ENCODE measurements at regions not wholly inside any gene's neighbourhood (a gene's known extent, or its start where the extent isn't known, plus 50 kb on each side); places are given as distances from the start of the nearest gene placed in this dataset.
"Not testable (repeated sequence)": the region's sequence is repeated elsewhere in the genome, so short reads cannot be mapped to it uniquely, and the experiment has no call there.

- no peak for DNase-seq
Measured at GRCh38 chr4:145293658-145294057, 113.3 kb upstream of the OTUD4 start.

DNA sequence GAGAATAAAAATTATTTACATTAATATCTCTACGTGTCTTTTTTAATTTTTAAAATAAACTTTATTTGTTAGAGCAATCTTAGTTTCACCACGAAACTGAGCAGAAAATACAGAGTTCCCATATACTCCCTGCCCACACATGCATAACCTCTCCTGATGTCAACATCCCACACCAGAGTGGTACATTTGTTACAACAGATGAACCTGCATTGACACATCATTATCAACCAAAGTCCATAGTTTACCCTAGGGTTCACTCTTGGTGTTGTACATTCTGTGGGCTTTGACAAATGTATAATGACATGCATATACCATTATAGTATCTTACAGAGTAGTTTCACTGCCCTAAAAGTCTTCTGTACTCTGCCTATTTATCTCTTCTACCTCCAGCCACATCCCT lies 110.6 kb upstream of the OTUD4 start:
- no peak for DNase-seq

DNA sequence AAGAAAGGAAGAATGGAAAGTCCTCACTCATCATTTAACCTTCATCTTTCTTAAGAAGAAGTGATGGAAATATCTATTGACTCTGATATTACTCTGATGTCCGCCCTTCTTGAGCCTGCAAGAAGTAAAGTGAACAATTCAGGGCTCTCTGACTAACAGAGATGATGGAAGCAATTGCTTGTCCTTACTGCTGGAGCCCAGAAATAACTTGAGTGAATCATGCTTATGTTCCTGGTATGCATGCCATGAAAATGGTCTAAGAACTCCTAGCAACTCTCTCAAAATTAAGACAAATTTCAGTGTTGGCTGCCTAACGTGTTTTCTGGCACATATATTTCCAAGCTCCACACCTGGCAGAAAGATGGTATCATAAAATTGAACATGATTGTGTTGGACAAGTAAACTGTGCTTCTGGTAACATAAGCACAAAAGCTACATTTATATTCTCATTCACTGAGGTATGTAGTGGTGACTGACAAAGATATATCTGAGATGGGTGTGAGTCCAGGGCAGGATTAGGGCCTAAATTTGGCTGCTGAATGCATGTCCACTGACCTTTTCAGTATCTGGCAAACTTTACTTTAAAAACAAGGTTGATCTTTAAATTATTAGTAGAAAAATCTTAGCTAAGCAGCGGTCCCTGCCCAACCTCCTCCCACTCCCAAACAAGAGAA lies 109.2 kb upstream of the OTUD4 start:
- DNase-seq, result no peak

GRCh38 chr4:145287351-145287750 lies 107.0 kb upstream of the OTUD4 start:
- no peak for DNase-seq

GRCh38 chr4:145285928-145286327 lies 105.5 kb upstream of the OTUD4 start:
- no peak for DNase-seq

DNA sequence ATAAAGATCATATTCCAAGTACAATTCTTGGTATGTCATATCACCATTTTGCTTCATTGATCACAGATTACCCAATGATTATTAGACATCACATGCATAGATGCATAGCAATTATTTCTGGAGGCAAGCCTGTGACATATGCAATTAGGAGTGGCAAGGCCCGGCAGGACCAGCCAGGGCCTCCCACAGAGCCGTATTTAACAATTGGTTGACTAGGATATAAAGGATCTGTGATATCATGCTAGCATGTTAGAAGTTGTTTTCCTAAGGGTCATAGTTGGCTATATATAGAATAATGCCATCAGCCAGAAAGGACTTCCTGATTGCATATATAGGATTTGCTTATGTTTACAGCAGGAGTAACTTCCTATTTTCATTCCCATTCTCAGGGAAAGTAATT lies 103.5 kb upstream of the OTUD4 start:
- no peak for DNase-seq

DNA sequence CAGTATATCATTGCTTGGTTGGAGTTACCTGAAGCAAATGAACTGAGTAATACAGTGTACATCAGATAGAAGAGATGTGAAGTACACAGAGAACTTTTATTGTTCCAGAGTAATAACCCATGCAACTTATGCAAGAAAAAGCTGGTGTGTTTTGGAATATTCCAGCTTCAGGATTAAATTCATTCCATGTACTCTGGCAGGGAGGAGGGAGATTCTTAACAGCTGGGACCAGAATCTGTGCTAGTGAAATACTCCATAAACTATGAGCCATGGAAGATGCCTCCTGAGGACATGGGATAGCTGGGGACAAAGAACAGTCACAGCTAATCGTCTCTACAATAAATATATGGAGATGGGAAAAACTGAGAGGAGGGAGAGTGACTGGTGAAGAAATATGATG lies 101.6 kb upstream of the OTUD4 start:
- no peak for DNase-seq

DNA sequence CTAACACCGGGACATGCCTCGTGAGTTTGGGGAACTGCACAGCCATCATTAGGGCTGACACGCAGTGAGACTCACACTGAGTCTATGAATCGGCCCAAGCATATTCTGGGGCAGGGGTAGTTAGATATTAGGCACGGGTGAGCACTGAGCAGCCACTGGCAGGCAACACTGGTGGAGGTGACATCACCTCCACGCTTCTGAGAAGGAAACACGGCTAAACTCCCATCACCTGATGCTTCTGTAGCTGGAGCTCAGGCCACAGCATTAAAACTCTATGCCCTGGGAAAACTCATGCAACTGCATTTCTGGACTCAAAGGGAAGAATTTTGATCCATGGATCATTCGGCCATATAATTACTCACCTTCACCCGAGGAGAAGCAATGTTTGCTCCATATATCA lies 100.8 kb upstream of the OTUD4 start:
- DNase-seq, result no peak

- DNase-seq, result no peak
Measured at GRCh38 chr4:145280541-145280940, 100.2 kb upstream of the OTUD4 start.

DNA sequence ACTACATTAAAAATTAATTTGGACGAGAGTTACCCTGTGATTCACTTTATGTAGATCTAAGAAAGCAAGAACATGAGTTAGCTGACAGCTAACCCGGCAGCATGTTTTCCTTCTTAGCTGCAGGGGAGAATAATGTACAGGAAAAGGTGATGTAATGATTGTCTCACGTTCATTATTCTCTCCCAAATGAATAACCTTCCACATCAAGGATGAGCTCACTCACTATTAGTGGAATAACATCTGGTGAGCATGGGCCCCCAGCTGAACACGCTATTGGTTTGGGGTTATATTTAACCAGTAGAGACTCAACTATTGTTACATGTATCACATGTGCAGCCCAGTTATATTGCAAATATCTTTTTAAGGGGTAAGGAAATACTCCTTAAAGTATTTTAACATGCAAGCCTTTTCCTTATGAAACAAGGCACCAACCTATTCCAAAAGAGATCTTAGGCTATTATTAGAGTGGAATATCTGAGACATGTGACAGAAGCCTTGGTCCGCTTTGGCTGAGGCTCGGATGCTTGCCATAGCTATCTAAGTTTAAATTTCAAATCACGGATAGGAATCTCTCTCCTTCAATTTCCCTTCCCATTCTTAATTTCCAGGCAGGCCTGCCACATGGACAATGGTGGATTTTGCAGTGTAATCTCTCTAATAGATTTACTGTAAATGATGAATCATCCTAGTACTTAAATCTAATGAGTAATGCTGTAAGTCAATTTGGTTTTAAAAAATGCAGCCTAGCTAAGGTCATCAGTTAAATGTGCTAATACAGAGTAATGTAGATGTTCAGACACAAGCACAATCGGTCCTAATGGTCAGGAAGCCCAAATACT lies 99.0 kb upstream of the OTUD4 start:
- DNase-seq, result no peak

DNA sequence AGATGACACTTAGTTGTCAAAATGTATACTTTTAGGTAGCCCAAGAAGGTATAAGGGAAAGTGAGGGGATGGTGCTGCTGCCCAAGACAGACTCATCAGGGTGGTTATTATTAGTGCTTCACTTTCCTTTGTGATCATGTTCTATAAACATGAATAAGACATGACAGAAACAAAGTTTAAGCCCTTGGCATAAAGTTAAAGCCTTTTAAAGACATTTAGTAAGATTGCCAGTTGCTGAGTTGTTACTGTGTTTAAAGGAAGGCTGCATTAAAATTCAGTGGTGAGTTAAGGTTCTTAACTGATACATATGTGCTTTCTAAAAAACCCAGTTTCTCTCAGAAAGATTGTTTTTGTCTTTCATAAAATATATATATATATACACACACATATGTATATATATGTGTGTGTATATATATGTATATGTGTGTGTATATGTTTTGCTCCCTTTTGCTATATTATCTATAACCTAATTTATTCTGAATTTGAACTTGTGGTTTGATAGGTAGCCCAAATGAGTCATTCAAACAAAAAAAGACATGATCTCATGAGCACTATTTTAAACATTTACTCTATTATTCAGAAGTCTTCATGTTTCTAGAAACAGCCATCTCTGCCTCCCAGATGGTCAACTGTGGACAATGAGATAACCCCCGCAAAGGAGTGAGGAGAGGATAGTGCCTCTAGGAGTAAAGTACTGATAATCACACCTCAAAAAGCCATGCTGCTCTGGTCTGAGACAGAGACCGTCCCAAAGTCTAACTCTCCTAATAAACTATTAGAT lies 98.1 kb upstream of the OTUD4 start:
- DNase-seq, result no peak

DNA sequence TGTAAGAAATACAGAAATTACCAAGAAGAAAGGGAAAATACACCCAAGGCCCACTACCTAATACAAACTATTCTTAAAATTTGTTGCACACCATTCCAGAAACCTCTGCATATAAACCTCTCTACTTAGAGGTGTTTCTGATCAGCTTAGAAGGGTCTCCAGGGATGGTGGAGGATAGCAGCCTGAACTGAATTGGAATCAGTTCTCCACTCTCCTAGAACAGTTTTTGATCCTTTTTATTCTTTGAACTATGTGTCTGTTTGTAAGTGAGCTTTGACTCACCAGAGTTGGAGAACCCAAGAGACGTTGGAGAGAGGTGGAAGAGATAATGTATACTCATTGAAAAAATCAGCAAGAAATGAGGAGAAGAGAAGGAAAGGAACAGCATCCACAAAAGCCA lies 96.6 kb upstream of the OTUD4 start:
- DNase-seq, result no peak

GRCh38 chr4:145276050-145276449 lies 95.7 kb upstream of the OTUD4 start:
- no peak for DNase-seq

DNA sequence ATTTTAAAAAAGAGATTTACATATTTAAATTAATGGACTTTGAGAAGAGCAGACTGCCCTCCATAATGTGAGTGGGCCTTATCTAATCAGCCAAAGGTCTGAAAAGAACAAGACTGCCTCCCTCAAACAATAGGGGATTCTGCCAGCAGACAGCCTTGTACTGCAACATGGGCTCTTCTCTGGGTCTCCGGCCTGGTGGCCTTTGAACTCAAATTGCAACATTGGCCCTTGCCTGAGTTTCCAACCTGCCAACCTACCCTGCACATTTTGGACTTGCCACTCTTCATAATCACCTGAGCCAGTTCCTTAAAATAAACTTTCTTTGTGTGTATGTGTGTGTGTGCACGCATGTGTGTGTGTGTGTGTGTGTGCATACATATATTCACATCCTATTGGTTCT lies 90.8 kb upstream of the OTUD4 start:
- DNase-seq, result no peak

DNA sequence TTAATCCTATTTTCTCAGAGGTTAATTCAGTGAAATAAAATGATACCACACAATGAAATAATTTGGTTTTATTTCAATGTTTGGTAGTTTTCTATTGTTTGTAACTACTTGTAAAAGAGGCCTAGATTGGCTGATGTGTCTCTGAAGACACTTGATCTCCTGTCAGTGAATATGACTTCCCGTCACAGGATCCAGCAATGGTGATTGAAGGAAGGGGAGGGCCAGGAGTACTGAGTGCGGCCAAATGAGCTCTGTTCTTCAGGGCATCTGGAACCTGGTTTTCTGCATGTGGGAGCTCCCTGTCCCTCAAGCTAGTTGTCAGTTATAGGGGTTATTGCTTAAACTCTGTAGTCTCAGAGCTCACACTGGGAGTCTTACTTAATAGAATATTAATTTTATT lies 86.5 kb upstream of the OTUD4 start:
- DNase-seq, result no peak

DNA sequence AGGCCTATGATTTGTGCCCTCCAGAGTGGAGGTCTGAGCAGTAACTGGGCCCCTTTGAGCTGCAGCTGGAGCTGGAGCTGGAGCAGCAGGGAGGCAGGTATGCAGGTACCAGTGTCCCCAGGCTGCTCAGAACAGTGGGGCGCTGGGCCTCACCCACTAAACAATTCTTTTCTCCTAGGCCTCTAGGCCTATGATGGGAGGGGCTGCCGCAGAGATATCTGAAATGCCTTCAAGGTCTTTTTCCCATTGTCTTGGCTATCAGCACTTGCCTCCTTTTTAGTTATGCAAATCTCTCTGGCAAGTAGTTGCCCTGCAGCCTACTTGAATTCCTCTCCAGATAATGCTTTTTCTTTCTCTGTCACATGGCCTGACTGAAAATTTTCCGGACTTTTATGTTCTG lies 79.7 kb upstream of the OTUD4 start:
- DNase-seq, result no peak

DNA sequence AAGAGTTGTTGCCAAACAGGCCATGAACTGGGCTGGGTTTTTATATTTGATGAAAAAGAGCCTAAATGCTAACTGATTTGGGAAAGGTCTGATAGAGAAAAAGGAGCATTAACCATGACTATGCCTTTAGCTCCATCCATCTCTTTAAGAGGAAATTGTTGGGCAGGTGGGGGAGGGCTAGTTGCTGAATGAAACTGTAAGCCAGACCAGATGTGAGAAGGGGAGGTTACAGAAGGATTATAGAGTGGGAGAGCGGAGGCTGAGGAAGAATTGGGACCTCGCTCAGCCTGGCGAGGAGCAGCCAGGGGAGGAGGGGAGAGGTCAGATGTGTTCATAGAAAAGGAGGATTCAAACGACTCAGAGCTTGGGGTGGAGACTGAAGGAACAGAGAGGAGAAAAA lies 74.9 kb upstream of the OTUD4 start:
- DNase-seq, result not testable (repeated sequence)

DNA sequence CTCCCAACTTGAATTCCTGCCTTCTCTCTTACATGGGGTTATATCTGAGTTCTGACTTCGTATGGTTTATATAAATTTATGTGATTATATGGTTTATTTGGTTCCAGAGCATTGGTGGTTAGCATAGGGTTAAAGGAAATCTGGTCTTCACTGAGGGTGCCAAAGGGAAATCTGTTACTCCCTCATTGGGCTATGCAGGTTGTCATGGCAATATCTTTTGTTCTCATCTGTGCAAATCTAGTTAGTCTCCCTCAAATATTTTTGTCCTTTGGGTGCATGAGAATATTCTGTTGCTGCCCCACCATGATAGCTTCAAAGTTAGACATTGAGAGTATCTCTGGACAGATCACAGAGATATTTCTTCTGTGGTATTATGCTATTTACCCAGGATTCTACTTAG lies 71.8 kb upstream of the OTUD4 start:
- no peak for DNase-seq

- DNase-seq, result no peak
Measured at GRCh38 chr4:145251391-145251790, 71.0 kb upstream of the OTUD4 start.

DNA sequence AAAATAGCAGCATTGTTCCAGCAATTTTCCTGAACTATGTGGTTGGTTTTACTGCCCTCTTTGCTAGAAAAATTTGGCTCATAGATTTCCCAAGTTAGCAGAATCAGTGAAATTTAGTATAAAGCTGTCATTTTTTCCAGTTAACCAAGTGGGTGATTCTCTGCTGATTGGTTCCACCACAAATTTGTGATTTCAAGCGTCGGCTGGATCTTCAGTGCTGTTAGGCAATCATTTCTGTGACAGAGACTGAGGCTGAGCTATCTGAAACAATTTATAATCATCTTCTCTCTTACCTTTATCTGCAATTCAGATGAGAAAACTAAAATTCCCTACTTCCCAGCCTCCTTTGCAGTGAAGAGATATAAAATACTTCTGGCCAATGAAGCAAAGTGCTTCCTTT lies 68.6 kb upstream of the OTUD4 start:
- no peak for DNase-seq

GRCh38 chr4:145248502-145248901 lies 68.1 kb upstream of the OTUD4 start:
- DNase-seq, result no peak

- peak; percentile 8 for DNase-seq
Measured at GRCh38 chr4:145234091-145234706, 53.8 kb upstream of the OTUD4 start.
